ENCODE measurements at regions not wholly inside any gene's neighbourhood (a gene's known extent, or its start where the extent isn't known, plus 50 kb on each side); places are given as distances from the start of the nearest gene placed in this dataset.

GRCh38 chr5:133705331-133705730 is 93.0 kb upstream of the FSTL4 start:
- no peak for DNase-seq (ENCODE audit: low spot score)
- TF ChIP-seq CTCF (IDR thresholded peaks at IDR 0.05; ENCODE audit: borderline replicate concordance, control extremely low read depth, extremely low read depth, insufficient read depth, missing control alignments) = no peak
- in situ Hi-C loops (cut with MboI; ENCODE audit: low sequenced_read_pairs, unreplicated experiment) = no loop called here

- in situ Hi-C loops (cut with MboI; ENCODE audit: low sequenced_read_pairs, unreplicated experiment) = no loop called here
- no peak for DNase-seq (ENCODE audit: low spot score)
- TF ChIP-seq CTCF (IDR thresholded peaks at IDR 0.05; ENCODE audit: borderline replicate concordance, control extremely low read depth, extremely low read depth, insufficient read depth, missing control alignments) = no peak
These were observed 92.1 kb upstream of the FSTL4 start for GRCh38 chr5:133704411-133704810.

- TF ChIP-seq CTCF (IDR thresholded peaks at IDR 0.05; ENCODE audit: borderline replicate concordance, control extremely low read depth, extremely low read depth, insufficient read depth, missing control alignments) = no peak
- no peak for DNase-seq (ENCODE audit: low spot score)
- in situ Hi-C loops (cut with MboI; ENCODE audit: low sequenced_read_pairs, unreplicated experiment) = no loop called here
These were observed 91.6 kb upstream of the FSTL4 start for GRCh38 chr5:133703935-133704334.

GRCh38 chr5:133702791-133703770 is 90.7 kb upstream of the FSTL4 start:
- no peak for DNase-seq (ENCODE audit: low spot score)
- in situ Hi-C loops (cut with MboI; ENCODE audit: low sequenced_read_pairs, unreplicated experiment) = no loop called here
- no peak for TF ChIP-seq CTCF (IDR thresholded peaks at IDR 0.05; ENCODE audit: borderline replicate concordance, control extremely low read depth, extremely low read depth, insufficient read depth, missing control alignments)

- TF ChIP-seq CTCF (IDR thresholded peaks at IDR 0.05; ENCODE audit: borderline replicate concordance, control extremely low read depth, extremely low read depth, insufficient read depth, missing control alignments) = no peak
- in situ Hi-C loops (cut with MboI; ENCODE audit: low sequenced_read_pairs, unreplicated experiment) = no loop called here
- no peak for DNase-seq (ENCODE audit: low spot score)
These were observed 89.5 kb upstream of the FSTL4 start for GRCh38 chr5:133701871-133702270.

GRCh38 chr5:133700251-133700650 is 87.9 kb upstream of the FSTL4 start:
- no peak for TF ChIP-seq CTCF (IDR thresholded peaks at IDR 0.05; ENCODE audit: borderline replicate concordance, control extremely low read depth, extremely low read depth, insufficient read depth, missing control alignments)
- in situ Hi-C loops (cut with MboI; ENCODE audit: low sequenced_read_pairs, unreplicated experiment) = no loop called here
- no peak for DNase-seq (ENCODE audit: low spot score)

All from GM13976 (cell line).